ENCODE measurements at regions not wholly inside any gene's neighbourhood (a gene's known extent, or its start where the extent isn't known, plus 50 kb on each side); places are given as distances from the start of the nearest gene placed in this dataset.
A peak's percentile ranks its signal among the peaks of the same experiment; 100 is the strongest.
"Not testable (repeated sequence)": the region's sequence is repeated elsewhere in the genome, so short reads cannot be mapped to it uniquely, and the experiment has no call there.

DNA sequence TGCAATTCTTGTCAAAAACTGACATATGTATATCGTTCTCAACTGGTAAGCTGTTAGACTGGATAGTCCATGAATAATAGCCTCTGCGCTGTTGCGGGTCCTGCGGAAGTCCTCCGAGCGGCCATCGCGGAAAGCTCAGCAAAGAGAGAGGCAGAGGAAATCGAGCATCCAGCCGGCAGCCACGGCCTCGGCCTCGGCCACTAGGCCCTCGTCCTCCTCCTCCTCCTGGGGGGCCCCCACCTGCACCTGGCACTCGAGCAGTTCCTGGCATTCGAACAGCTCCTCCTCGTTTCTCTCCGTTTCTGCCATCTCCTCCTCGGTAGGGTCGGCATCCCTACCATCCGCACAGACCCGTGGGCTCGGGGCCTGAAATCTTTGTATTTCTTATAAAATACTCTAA, 111.2 kb upstream of the CYLC1 start:
- H3K27me3 Mint-ChIP-seq; ATAC-seq (ENCODE audit: low read depth in 2 of 2); H3K27ac ChIP-seq (ENCODE audit: insufficient read depth, low read length, poor library complexity, severe bottlenecking); H3K4me1 ChIP-seq (ENCODE audit: control insufficient read depth, insufficient read depth, low read length, poor library complexity, severe bottlenecking); H3K36me3 ChIP-seq (ENCODE audit: control insufficient read depth, insufficient read depth, low read length); H3K9me3 ChIP-seq (ENCODE audit: control insufficient read depth in 2 of 2, low read length in 2 of 2); H3K4me3 ChIP-seq (ENCODE audit: low read depth, low read length); H3K4me1 Mint-ChIP-seq; H3K4me3 Mint-ChIP-seq; H3K36me3 Mint-ChIP-seq; DNase-seq; H3K9me3 Mint-ChIP-seq; H3K27me3 ChIP-seq (ENCODE audit: control insufficient read depth, insufficient read depth, low read length): not testable (repeated sequence)
- peak overlapping the region in 1 of 3 donors; percentile 38 for H3K27ac Mint-ChIP-seq

DNA sequence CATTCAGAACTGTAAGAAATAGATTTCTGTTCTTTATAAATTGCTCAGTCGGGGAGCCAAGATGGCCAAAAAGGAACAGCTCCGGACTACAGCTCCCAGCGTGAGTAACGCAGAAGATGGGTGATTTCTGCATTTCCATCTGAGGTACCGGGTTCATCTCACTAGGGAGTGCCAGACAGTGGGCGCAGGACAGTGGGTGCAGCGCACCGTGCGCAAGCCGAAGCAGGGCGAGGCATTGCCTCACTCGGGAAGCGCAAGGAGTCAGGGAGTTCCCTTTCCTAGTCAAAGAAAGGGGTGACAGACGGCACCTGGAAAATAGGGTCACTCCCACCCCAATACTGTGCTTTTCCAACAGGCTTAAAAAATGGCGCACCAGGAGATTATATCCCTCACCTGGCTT, 110.5 kb upstream of the CYLC1 start:
- not testable (repeated sequence) for H3K4me3 Mint-ChIP-seq; H3K4me1 ChIP-seq (ENCODE audit: control insufficient read depth, insufficient read depth, low read length, poor library complexity, severe bottlenecking); H3K9me3 ChIP-seq (ENCODE audit: control insufficient read depth in 2 of 2, low read length in 2 of 2); H3K4me3 ChIP-seq (ENCODE audit: low read depth, low read length); H3K36me3 ChIP-seq (ENCODE audit: control insufficient read depth, insufficient read depth, low read length); H3K27ac ChIP-seq (ENCODE audit: insufficient read depth, low read length, poor library complexity, severe bottlenecking); H3K36me3 Mint-ChIP-seq; H3K27me3 ChIP-seq (ENCODE audit: control insufficient read depth, insufficient read depth, low read length); H3K27me3 Mint-ChIP-seq; ATAC-seq (ENCODE audit: low read depth in 2 of 2); H3K4me1 Mint-ChIP-seq; H3K9me3 Mint-ChIP-seq; DNase-seq; H3K27ac Mint-ChIP-seq

GRCh38 chrX:83759872-83760271, 101.1 kb upstream of the CYLC1 start:
- DNase-seq (peak in 1 of 3 donors; percentile 13), ATAC-seq (ENCODE audit: low read depth in 2 of 2) (no peak)
- Mint-ChIP-seq H3K27me3 (no peaks in the 10 kb centered on the region), H3K36me3 (no peaks in the 10 kb centered on the region), H3K4me1 (no peaks in the 10 kb centered on the region), H3K9me3 (no peaks in the 10 kb centered on the region), H3K4me3 (no peak overlapping the region), H3K27ac (no peak overlapping the region)
- no peak overlapping the region for H3K27ac ChIP-seq (ENCODE audit: insufficient read depth, low read length, poor library complexity, severe bottlenecking)
- H3K9me3 ChIP-seq (ENCODE audit: control insufficient read depth in 2 of 2, low read length in 2 of 2): no peaks in the 10 kb centered on the region
- H3K27me3 ChIP-seq (ENCODE audit: control insufficient read depth, insufficient read depth, low read length): no peaks in the 10 kb centered on the region
- H3K4me1 ChIP-seq (ENCODE audit: control insufficient read depth, insufficient read depth, low read length, poor library complexity, severe bottlenecking): no peaks in the 10 kb centered on the region
- no peaks in the 10 kb centered on the region for H3K36me3 ChIP-seq (ENCODE audit: control insufficient read depth, insufficient read depth, low read length)
- no peak overlapping the region for H3K4me3 ChIP-seq (ENCODE audit: low read depth, low read length)

GRCh38 chrX:83771664-83772063, 89.3 kb upstream of the CYLC1 start:
- Mint-ChIP-seq H3K4me1 (no peaks in the 10 kb centered on the region), H3K9me3 (peaks cover 0 to 9% (median 0%) of the 10 kb centered on the region in 7 donors), H3K4me3 (no peak overlapping the region), H3K27ac (no peak overlapping the region), H3K27me3 (no peaks in the 10 kb centered on the region), H3K36me3 (no peaks in the 10 kb centered on the region)
- Histone ChIP-seq H3K36me3 (ENCODE audit: control insufficient read depth, insufficient read depth, low read length) (no peaks in the 10 kb centered on the region), H3K4me1 (ENCODE audit: control insufficient read depth, insufficient read depth, low read length, poor library complexity, severe bottlenecking) (no peaks in the 10 kb centered on the region), H3K27me3 (ENCODE audit: control insufficient read depth, insufficient read depth, low read length) (no peaks in the 10 kb centered on the region), H3K27ac (ENCODE audit: insufficient read depth, low read length, poor library complexity, severe bottlenecking) (no peak overlapping the region), H3K4me3 (ENCODE audit: low read depth, low read length) (no peak overlapping the region), H3K9me3 (ENCODE audit: control insufficient read depth in 2 of 2, low read length in 2 of 2) (no peaks in the 10 kb centered on the region)
- DNase-seq (no peak), ATAC-seq (ENCODE audit: low read depth in 2 of 2) (no peak)
